Erythroblast (primary cell): ENCODE measurements at regions not wholly inside any gene's neighbourhood (a gene's known extent, or its start where the extent isn't known, plus 50 kb on each side); places are given as distances from the start of the nearest gene placed in this dataset.

ENCODE experiments used
- GATA1 ChIP-seq: IDR thresholded peaks from 2 replicates; pipeline ENCODE4 v1.6.1; 2011; ENCODE audit warnings: low read depth, mild to moderate bottlenecking, control low read depth, low read length, moderate library complexity
- POLR2A ChIP-seq: IDR thresholded peaks from 2 replicates; pipeline ENCODE4 v1.6.1; 2011; ENCODE audit warnings: mild to moderate bottlenecking, low read length

- TF ChIP-seq POLR2A = no peak
- TF ChIP-seq GATA1 = no peak
Observed at GRCh38 chr2:133624551-133624950, 56.3 kb upstream of the NCKAP5 start.
